HG02588 (cell line): ENCODE measurements at regions not wholly inside any gene's neighbourhood (a gene's known extent, or its start where the extent isn't known, plus 50 kb on each side); places are given as distances from the start of the nearest gene placed in this dataset.
"Not testable (repeated sequence)": the region's sequence is repeated elsewhere in the genome, so short reads cannot be mapped to it uniquely, and the experiment has no call there.

Experiments
- ATAC-seq: cut with Tn5 transposase; IDR thresholded peaks from one replicate; pipeline ENCODE4 v1.9.1; 2021; ENCODE audit warnings: mild to moderate bottlenecking, moderate library complexity; ENCODE audit not compliant: unreplicated experiment

DNA sequence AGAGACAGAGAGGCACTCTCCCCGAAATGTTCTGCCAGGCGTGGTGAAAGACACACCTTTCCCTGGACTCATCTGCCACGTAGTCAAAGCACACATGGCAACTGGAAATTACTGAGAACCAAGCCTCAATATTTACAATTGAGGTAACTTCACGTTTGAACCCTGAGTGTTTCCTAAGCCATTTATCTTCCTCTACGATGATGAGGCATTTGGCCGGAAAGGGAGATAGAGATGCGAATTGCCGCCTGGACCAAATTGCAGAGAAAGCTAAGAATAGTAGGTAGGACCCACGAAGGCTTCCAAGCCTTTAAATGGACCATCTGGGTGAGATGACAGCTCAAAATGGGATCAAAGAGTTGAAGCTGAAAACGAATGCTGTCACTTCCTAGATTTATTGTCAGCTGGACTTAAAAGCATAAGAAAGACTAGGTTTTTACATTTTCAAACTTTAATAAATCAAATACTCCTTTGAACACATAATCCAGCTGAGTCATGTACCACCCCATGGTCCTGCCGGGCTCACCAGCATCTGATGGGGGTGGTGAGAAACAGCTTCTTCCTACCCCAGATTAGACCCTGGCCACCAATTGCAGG lies 135.6 kb upstream of the LYZL2 start:
- no peak for ATAC-seq

DNA sequence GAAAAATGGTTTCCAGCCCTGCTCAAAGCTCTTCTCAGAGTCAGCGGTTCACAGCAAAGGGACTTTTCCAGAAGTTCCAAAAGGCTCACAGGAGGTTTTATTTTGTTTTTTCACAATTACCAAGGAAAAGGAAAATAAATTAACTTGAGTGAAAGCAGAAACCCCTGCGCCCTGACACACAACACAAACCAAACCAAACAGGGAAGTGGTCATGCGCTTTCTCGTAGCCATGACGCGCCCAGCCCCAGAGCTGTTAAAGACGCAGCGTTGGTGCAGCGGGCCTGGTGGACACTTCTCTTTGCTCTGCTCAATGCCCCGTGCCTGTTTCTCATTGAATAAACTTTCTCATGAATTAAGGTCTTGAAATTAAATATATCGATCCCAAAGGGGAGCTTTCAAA lies 134.4 kb upstream of the LYZL2 start:
- no peak for ATAC-seq

DNA sequence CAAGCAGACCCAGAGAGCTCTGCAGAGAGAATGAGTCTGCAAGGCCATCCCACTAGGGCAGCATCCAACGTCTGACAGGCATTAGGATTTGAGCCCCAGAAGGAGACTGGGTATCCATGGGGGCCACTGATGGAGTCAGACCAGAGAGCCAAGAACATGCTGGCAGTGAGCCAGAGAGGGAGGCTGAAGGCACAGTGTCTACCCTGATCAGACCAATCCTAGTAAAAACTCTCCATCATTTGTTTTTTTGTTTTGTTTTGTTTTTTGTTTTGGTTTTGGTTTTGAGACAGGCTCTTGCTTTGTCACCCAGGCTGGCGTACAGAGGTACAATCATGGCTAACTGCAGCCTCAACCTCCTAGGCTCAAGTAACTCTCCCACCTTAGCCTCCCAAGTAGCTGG lies 133.1 kb upstream of the LYZL2 start:
- no peak for ATAC-seq

DNA sequence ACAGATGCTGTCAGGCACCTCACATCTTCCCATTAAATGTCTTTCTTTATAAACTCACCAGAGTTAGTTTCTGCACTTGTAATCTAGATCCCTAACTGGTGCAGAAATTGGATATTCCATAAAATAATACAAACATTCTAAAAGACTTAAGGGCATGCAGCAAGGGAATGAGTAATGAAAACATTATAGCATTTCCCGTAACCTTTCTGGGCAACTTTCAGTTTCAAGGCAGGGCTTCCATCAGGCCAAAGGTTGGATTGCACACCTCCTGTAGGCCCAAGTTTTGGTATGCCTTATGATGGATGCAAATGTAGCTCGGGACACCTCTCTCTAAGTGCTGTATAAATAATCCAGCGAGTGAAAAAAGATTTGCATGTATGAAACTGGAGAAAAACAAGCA lies 129.9 kb upstream of the LYZL2 start:
- no peak for ATAC-seq

DNA sequence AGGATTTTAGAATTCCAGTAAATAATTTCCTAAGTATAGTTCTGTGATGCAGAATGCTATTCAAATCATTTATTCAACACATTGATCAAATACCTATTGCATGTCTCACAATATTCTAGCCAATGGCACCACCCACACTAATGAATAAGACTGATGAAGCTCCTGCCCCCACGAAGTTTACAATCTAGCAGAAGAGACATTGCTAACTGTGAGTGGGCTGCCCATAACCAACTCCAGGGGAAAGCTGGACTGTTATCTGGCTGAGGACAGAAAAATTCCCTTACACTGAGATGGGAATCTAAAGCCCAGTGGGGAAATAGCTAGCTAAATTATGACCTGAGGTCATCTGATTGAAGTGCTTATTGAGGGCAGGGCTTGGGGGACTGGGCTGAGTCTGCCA lies 128.8 kb upstream of the LYZL2 start:
- ATAC-seq: no peak

DNA sequence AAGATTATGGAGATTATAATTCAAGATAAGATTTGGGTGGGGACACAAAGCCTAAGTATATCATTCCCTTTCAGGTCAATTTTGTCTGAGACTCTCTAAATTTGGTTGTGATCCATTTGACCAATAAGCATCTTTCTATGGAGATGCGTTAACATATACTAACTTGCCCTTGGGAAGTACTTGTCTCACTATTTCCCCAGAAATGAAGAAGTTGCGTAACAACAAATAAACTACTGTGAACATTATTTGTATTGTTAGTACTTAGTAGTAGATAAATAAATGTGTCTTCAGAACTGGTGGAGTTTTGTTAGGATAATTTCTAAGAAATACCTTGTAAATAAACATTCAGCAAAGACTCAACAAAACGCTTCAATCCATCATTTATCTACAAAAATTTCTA lies 127.3 kb upstream of the LYZL2 start:
- ATAC-seq: no peak

DNA sequence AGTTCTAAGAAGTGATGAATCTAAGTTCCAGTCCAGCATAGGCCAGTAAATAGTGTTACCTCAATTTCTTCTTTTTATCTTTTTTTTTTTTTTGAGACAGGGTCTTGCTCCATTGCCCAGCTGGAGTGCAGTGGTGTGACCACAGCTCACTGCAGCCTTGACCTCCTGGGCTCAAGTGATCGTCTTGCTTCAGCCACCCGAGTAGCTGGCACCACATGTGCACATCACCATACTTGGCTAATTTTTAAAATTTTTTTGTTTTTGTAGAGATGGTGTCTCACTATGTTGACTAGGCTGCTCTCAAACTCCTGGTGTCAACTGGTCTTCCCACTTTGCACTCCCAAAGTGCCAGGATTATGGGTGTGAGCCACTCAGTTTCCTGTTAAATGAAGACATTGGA lies 126.6 kb upstream of the LYZL2 start:
- no peak for ATAC-seq

DNA sequence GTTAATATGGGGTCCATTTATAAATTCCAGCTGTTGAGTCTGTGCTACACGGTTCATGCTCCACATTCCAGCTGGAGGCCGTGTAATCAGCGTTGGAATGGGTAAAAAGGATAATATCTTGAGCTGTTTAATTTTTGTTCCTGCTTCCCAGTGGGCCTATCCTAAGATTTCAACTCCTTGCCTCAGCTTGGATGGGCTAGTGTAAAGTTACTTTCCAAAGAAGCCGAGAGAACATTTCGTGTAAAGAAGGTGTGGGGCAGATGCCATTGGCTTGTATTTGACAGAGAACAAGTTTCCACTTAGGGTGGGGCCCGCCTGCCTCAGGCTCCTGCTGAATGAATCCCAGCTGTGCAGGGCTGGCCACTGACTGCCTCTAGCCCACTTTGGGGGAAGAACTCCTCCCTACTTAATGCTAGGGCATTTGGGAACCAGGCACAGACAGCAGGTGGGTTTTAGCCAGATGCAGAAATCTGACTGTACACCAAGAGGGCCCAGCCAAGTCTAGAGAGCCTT lies 125.9 kb upstream of the LYZL2 start:
- no peak for ATAC-seq

DNA sequence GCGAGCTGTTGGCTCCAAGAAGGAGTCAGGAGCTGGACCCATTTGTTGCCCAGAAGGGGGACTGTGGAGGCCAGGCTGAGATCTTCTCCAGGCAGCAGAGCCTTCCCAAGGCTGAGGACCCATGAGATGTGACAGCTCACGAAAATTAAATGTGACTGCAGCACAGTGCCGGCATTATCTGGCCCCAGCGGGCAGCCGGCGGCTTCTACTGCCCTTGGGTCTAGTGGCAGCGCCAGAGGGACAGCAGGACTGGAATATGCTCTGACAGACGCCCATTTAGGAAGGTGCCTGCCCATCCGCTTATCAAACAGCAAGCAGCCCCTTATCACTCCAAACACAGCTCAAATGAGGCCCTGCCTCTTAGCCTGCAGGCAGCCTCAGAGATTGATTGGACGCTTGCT lies 122.9 kb upstream of the LYZL2 start:
- ATAC-seq: no peak

DNA sequence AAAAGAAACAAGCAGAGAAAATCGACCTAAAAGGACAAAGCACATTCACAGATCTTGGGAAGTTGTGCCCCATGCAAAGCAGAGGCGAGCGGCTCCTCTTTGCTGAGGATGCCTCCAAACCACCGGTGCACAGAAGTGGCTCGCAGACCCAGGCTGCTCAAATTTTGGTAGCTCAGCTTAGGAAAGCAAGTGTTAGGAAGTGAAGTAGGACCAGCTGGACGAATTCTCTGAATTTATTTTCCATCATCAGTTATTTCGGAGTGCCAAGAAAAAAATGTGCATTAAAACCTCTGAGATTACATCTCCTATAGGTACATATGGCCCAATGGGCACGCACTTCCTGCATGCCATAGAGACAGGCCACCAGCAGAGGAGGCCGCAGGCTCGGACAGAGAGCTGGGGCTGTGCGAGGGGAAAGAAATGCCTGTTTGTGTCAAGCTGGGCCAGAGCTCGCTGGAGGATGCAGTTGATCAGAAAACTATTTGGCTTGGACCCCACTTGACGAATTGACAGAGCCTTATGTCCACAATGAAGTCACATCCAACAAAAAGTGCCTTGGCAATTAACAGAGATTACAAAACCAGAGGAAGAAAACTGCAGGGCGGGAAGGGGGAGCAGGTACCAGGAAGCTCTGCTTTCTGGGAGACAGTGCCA lies 122.3 kb upstream of the LYZL2 start:
- ATAC-seq: no peak

DNA sequence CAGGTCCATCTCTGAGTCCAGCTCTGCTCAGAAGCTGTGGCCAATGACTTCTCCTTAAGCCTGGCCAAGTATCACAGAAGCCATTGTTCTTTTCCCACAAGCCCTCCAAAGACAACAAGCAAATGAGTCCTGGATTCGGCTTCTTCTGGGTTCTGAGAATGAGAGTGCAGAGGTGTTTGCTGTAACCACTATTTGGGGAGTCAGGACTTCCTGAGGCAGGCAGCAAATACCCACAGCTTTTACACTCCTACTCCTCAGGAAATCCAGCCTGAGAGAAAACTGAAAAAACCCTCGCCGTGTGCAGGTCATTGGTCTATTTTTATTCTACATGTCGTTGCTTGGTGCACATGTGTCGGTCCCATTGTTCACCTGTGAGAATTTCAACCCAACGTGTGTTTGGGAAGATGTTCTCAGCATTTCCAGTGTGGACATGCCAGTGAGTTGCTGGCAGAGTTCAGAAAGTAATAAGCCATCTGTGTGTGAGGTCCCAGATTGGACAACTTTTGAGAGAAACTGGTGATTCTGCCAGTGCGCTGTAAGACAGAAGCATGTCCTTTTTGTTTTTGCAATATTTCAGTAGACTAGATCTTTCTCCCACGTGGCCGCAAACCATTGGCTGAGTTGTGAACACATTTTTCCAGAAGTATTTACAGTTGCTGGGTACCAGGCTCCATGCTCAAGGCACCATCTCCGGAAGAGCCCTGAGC lies 121.6 kb upstream of the LYZL2 start:
- no peak for ATAC-seq

DNA sequence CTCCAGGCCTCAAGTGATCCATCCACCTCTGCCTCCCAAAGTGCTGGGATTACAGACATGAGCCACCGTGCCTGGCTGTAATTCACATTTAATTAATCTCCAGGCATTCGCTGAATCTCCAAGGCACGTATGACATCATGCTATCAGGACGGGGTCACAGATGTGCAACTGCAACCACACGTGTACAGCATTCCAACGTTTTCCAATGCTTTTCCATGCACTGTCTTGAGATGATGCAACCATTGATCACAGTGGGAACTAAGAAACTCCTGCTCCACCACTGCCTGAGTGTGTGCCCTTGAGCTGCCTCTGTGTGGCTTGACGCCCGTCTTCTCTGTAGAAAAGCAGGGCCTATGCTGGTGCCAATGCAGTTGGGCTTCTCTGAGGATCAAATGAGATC lies 119.8 kb upstream of the LYZL2 start:
- no peak for ATAC-seq

DNA sequence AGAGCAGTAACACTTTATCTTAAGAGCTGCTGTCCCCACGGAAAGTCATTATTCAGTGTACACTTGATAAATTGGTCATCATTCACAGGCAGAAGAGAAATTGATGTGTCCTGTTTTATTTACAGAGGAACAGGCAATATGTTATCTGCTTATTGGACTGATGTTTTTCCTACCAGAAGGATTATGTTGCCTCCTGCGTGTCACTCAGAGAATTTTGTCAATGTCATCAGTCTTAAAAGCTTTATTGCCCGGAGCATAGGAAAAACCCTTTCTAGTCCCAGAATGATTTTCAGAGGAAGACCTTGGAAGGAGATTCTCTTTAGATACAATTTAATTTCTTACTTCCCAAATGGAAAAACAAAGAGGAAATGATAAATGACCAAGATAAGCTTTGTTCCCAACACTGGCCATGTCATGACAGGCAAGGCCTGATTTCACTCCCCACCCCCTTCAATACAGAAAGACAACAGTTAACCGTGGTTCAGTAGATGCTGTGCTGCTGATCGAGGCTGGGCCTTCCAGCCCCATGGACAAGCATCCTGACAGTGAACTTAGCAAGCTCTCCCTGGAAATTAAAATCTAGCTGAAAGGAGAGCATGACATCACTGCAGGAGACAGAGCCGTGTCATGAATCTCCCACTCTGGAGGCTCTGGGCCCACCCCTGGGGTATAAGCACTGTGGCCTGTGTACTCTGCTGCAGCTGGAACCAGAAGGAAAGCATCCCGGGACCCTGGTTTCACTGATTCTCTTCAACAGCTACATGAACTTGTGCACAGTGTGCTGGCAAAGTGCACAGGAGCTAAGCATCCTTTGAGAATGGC lies 118.8 kb upstream of the LYZL2 start:
- ATAC-seq: no peak

DNA sequence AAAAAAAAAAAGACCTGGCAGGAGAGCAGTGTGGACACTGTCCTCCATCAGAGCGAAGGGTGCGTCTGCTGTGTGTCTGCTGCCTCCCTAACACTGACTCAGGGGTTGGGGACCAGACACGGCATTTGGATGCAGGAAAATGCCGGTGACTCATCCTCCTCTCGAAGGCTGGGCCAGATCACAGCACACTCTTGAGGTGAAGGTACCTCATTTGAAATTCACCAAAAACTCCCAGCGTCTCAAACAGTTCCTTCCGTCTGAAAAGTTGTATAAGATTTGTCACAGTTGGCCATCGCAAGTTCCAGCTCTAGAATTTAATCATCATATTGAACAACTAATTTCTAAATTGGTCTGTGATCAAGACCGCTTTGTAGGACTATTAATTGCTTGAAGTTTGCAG lies 118.1 kb upstream of the LYZL2 start:
- ATAC-seq: no peak

DNA sequence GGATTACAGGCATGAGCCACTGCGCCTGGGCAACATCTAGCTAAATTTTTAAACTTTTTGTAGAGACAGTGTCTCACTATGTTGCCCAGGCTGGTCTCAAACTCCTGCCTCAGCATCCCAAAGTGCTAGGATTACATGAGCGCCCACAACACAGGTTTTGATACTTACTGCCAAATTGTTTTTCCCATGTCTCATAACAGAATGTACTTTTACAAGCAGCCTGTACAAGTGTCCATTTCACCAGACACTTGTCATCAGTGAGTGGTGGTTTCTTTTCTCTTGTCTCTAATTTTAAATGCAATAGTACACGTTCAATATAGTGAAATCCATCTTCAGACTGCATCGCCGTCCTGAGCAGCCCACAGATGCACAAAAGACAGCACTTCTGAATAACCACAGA lies 116.4 kb upstream of the LYZL2 start:
- ATAC-seq: no peak

DNA sequence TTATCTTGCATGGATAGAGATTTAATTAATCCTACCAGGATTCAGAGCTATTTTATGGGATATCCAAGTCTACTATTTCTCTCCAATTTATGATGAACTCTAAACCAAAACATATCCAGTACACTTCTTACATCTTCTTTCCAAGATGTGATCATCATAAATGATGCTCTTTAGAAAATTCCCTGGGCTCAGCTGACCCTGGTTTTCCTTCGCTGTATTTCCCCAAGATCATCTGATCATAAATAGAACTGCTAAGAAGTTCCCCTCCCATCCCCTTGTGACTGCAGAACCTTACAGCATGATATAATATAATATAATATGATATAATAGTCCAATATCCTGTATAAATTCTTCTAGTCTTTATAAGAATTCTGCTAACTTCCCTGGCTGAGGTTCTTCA lies 114.6 kb upstream of the LYZL2 start:
- no peak for ATAC-seq

DNA sequence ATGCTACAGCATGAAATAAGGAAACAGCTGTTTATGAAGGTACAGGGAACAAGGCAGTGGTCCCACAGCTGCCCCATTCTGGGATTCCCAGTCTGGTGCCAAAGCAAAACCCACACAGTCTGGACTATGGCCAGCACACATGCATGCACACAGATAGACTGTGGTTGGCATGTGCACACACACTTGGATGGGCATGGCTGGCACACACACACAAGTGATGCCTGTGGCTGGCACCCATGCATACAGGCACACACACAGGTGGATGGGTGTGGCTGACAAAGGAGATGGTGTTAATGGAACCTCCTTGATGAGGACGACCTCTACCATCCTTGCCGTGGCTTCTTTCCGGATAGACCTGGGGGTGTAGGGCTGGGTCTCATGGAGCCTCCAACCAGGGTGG lies 114.0 kb upstream of the LYZL2 start:
- no peak for ATAC-seq

DNA sequence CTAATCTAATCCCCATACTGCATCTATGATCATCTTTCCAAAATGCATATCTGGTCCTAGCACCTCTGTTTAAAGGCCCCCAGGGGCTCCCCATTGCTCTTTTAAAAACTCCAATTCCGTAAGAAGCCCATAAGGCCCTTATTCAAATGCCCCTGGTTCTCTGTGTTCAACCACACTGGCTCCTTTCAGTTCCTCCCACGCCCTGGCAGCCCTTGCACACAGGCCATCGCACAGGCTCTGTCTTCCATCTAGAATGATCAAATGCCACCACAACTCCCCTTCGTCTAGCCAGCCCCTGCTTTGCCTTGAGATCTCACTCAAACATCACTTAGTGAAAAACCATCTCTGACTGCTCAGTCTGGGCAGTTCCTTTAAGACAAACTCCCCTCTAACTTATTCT lies 112.9 kb upstream of the LYZL2 start:
- ATAC-seq: peak; percentile 83

DNA sequence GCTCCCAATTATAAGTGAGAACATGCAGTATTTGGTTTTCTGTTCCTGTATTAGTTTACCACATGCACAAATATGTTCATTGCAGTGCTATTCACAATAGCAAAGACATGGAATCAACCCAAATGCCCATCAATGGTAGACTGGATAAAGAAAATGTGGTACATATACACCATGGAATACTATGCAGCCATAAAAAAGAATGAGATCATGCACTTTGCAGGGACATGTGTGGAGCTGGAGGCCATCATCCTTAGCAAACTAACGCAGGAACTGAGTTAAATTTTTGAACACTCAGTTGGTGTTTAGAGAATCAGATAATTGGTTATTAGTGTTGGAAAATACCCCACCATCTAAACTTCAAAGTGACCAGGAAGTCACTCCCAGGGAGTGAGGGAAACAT lies 111.2 kb upstream of the LYZL2 start:
- ATAC-seq: not testable (repeated sequence)

DNA sequence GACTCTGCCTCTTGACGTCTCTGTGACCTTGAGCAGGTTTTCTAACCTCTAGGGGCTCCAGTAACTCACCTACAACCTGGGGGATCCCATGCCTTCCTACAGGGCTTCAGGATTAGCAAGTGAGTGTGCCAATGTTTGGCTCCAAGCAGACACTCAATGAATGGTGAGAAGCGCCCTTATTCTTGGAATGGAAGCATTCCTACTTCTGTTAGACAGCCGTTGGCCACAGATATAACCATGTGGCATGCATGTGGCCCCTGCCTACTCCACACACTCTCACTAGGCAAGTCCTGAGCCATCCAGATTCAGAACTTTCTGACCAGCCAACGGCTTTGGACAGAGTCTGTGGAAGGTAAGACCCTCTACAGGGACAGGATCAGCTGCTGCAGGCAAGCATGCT lies 108.9 kb upstream of the LYZL2 start:
- ATAC-seq: no peak

DNA sequence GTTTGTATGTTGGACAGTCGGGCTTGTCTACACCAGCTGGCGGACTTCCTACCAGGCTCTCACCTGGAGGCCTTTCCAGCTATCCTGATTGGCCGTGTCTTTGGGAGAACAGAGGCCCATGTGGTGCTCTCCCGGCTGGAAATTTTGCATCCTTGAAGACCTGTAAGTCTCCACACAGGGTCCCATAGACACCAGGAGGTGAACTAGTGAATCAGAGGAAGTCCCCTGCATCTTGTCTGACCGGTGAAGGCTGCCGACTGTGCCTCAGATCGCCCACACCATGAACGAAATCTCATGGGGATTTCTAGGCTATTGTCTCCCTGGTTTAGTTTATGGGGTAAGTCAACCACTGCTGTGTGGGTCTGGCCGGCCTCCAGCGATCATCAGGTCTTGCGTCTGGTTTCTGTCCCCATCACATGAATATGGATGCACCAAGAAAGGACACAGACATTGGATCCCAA lies 108.4 kb upstream of the LYZL2 start:
- peak; percentile 48 for ATAC-seq
